Lower leg skin (tissue), 4 donors: ENCODE measurements at regions not wholly inside any gene's neighbourhood (a gene's known extent, or its start where the extent isn't known, plus 50 kb on each side); places are given as distances from the start of the nearest gene placed in this dataset.

Experiments used
- DNase-seq, 2 donors: peaks; one replicate each; pipeline ENCODE4 v3.0.0-alpha.2; 2019; ENCODE audit warnings: low spot score in 2 of 2
- H3K4me3 ChIP-seq: fragments of 200-600 bp; sonication (generic); 2 replicates; pipeline ENCODE4 v1.5.1; 2017; ENCODE audit warnings: mild to moderate bottlenecking, low read depth; ENCODE audit not compliant: poor library complexity, severe bottlenecking
- POLR2A ChIP-seq, 2 donors: fragments of 450-650 bp; IDR thresholded peaks; one replicate each; pipeline ENCODE4 v1.6.1; 2016 to 2017; ENCODE audit warnings: antibody characterized with exemption in 2 of 2, mild to moderate bottlenecking in 1 of 2, moderate library complexity in 1 of 2
- WGBS, 2 donors: methylation state at CpG; one replicate each; pipeline ENCODE4 v1.1.5; 2018; 5-methylcytosine and 5-hydroxymethylcytosine counted together
- intact Hi-C: fragments of 100-400 bp; cut with DNase I; formaldehyde crosslinking; loops from one replicate; pipeline ENCODE4 v1.15.0; 2023; ENCODE audit warnings: low total_unique reads
- TF ChIP-seq, protein P1 (sequence below), 3 donors: fragments of 450-650 bp; IDR thresholded peaks; one replicate each; pipeline ENCODE4 v1.5.1; 2016; ENCODE audit warnings: antibody characterized with exemption in 3 of 3, mild to moderate bottlenecking in 3 of 3, moderate library complexity in 2 of 3

DNA sequence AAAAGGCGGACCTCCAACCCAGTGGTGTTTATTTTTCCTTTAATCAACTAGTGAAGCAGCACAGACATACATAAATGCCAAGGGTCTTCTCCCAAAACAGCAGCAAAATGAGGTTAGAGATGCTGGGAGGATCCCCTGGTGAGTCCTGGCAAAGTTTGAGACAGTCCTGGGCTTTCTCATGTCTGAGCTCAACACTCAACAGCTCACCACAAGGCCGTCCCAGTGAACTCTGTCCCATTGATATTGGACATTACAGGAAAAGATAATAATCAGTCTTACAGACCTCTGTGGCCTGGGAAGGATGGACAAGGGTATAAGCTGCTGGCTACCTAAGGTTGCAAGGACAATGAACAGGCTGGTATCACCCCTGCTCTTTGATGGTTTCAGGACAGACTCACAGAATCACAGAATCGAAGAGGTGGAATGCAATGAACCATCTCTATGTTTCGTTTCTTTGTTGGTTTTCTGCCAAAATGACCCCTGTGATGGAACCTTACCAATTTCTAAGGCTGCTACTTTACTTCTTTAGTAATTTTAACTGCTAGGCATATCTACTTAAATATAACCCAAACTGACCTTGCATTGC lies 551.8 kb downstream of the RAB28 start:
- DNase-seq = no peak
- intact Hi-C loops = no loop called here
- no peak for TF ChIP-seq POLR2A (IDR thresholded peaks at IDR 0.05)
- TF ChIP-seq, protein P1, sequence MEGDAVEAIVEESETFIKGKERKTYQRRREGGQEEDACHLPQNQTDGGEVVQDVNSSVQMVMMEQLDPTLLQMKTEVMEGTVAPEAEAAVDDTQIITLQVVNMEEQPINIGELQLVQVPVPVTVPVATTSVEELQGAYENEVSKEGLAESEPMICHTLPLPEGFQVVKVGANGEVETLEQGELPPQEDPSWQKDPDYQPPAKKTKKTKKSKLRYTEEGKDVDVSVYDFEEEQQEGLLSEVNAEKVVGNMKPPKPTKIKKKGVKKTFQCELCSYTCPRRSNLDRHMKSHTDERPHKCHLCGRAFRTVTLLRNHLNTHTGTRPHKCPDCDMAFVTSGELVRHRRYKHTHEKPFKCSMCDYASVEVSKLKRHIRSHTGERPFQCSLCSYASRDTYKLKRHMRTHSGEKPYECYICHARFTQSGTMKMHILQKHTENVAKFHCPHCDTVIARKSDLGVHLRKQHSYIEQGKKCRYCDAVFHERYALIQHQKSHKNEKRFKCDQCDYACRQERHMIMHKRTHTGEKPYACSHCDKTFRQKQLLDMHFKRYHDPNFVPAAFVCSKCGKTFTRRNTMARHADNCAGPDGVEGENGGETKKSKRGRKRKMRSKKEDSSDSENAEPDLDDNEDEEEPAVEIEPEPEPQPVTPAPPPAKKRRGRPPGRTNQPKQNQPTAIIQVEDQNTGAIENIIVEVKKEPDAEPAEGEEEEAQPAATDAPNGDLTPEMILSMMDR (IDR thresholded peaks at IDR 0.05) = no peak
- no peak overlapping the region for H3K4me3 ChIP-seq
- 80 to 85% methylated on average over 4 of the region's 4 CpGs for WGBS, 2 donors

DNA sequence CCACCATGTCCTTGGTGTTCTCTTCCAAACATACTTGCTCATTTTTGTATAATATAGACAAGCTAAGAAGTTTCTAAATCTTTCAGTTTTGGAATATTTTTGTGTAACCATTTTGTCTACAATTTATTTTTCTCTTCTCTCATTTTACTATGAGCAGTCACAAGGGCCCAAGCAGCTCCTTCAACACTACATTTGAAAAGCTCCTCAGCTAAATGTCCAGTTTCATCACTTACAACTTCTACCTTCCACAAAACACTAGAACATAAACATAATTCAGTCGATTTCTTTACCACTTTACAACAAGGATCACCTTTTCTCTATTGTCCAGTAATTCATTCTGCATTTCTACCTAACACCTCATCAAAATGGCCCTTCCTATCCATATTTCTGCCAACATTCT lies 554.4 kb downstream of the RAB28 start:
- H3K4me3 ChIP-seq = no peak overlapping the region
- intact Hi-C loops = no loop called here
- TF ChIP-seq POLR2A (IDR thresholded peaks at IDR 0.05) = no peak
- TF ChIP-seq, protein P1 (IDR thresholded peaks at IDR 0.05) = no peak
- no peak for DNase-seq
- WGBS, 2 donors = 78 to 80% methylated on average over 1 of the region's 1 CpG

DNA sequence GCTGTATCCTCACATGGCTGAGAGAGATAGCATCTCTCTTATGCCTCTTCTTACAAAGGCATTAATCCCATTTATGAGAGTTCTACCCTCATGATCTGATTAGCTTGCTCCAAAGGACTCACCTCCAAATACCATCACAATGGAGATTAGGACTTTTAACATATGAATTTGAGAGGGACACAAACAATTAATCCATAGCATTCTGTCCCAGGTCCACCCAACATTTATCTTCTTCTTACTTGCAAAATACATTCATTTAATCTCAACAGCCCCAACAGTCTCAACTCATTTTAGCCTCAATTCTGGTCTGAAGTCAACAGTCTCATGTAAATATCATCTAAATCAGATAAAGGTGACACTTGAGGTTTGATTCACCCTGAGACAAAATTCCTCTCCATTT lies 555.4 kb downstream of the RAB28 start:
- no peak for DNase-seq
- TF ChIP-seq, protein P1 (IDR thresholded peaks at IDR 0.05) = no peak
- TF ChIP-seq POLR2A (IDR thresholded peaks at IDR 0.05) = no peak
- no peak overlapping the region for H3K4me3 ChIP-seq
- intact Hi-C loops = no loop called here

DNA sequence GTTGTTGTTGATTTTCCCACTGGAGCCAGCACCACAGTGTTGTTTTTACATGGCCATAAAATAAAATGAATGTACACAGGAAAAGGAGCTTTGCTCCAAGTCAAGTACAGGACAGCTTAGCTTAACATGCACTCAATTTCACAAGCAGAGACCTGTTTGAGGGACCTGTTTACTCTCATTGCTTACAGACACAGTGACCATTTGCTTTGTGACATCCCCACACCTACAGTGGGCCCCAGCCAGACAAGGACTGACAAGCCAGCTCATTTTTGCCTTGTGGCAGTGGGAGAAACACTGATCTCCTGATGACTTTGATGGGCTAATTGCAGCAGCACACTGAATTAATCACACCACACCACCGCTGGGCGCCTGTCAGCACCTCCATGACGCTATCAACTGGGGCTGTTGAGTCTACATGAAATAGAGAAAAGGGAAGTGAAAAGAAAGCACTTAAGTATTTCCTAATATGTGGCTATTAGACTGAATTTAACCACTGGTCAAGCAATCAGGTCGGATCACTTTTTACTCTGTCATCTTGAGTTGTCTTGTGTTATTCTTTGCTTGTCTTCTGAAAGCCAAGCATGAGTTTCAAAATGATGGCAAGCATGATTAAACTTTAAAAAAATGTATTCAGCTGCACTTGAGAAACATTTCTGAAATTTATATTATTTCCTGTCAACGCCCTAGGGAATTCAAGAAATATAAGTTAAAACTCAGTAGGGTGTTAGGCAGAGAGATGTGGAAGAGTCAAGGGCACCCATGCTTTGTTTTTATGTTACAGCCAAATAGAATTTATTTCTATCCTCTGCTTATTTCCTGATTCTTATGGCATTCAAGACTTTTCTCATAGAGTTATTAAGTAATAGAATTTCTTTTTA lies 557.7 kb downstream of the RAB28 start:
- no peak overlapping the region for H3K4me3 ChIP-seq
- intact Hi-C loops = no loop called here
- DNase-seq = no peak
- WGBS, 2 donors = 33 to 43% methylated on average over 5 of the region's 5 CpGs
- TF ChIP-seq POLR2A (IDR thresholded peaks at IDR 0.05) = no peak
- TF ChIP-seq, protein P1 (IDR thresholded peaks at IDR 0.05) = no peak

DNA sequence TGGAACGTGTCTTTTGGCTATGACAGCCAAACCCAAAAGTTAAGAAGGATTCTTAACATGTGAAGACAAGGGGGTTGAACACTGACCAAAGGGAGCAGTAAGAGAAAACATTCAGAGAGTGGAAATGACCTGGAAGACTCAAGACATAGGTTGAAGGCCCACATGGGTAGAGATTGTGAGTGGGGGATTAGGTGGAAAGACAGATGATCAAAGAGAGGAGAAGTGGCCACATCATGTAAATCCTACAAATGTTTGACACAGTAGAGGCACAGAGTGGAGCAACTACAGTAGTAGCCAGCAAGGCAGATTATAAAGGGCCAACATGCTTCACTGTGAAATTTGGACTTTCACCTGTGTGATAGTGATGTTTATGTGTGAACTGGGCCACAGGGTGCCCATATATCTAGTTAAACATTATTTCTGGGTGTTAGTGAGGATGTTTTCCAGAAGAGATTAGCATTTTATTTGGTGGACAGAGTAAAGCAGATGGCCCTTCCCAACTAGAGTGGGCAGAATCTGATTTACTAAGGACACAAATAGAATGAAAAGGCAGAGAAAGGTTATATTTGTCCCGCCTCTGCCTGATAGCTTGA lies 559.3 kb downstream of the RAB28 start:
- no peak for DNase-seq
- intact Hi-C loops = no loop called here
- no peak overlapping the region for H3K4me3 ChIP-seq
- TF ChIP-seq, protein P1 (IDR thresholded peaks at IDR 0.05) = no peak
- TF ChIP-seq POLR2A (IDR thresholded peaks at IDR 0.05) = no peak
- WGBS, 2 donors = 92 to 97% methylated on average over 2 of the region's 2 CpGs
